IMR-90 (cell line): ENCODE measurements at regions not wholly inside any gene's neighbourhood (a gene's known extent, or its start where the extent isn't known, plus 50 kb on each side); places are given as distances from the start of the nearest gene placed in this dataset.
A peak's percentile ranks its signal among the peaks of the same experiment; 100 is the strongest.

ENCODE experiments used
- ATAC-seq: fragments of 200-7000 bp; cut with Tn5 transposase; 2 replicates; pipeline ENCODE4 v1.9.1; 2020; ENCODE audit warnings: low read depth, mild to moderate bottlenecking, moderate library complexity
- BruUV-seq: library from RNA; stranded (reverse); fragments of 400-500 nt; replicated peaks from 2 replicates; lab custom pipeline; 2021; lab: Mats Ljungman, UMichigan
- CTCF ChIA-PET: fragments of 300-600 bp; formaldehyde crosslinking; extraction: SDS; loops from one replicate; lab custom pipeline; 2021; ENCODE audit warnings: antibody characterized with exemption; lab: Yijun Ruan, JAX
- POLR2A ChIA-PET: fragments of 300-600 bp; sonication (Branson Sonifier 250); formaldehyde crosslinking; loops from one replicate; lab custom pipeline; 2022; ENCODE audit warnings: antibody characterized with exemption; ENCODE audit not compliant: unreplicated experiment; lab: Charles Lee
- DNase-seq: peaks from one replicate; pipeline ENCODE4 v3.0.0; 2013
- H2AFZ ChIP-seq: replicated peaks from 2 replicates; pipeline ENCODE3; 2013; ENCODE audit warnings: low read length, mild to moderate bottlenecking; ENCODE audit not compliant: poor library complexity
- H2AK5ac ChIP-seq: 2 replicates; pipeline ENCODE4 v1.6.1; 2013; ENCODE audit warnings: low read depth, low read length, inconsistent platforms
- H2AK9ac ChIP-seq: replicated peaks from 2 replicates; pipeline ENCODE3; 2013; ENCODE audit warnings: mild to moderate bottlenecking, low read depth, low read length, moderate library complexity; ENCODE audit not compliant: poor library complexity
- H2BK120ac ChIP-seq: 2 replicates; pipeline ENCODE4 v1.6.1; 2013; ENCODE audit warnings: low read depth, low read length, inconsistent platforms
- H2BK15ac ChIP-seq: 3 replicates; pipeline ENCODE4 v1.6.1; 2013; ENCODE audit warnings: low read depth, low read length, inconsistent platforms
- H2BK20ac ChIP-seq: 2 replicates; pipeline ENCODE4 v1.6.1; 2013; ENCODE audit warnings: low read depth, mild to moderate bottlenecking, inconsistent platforms, low read length, moderate library complexity
- H2BK5ac ChIP-seq: 2 replicates; pipeline ENCODE4 v1.6.1; 2013; ENCODE audit warnings: mild to moderate bottlenecking, low read depth, low read length, inconsistent platforms; ENCODE audit not compliant: poor library complexity, severe bottlenecking
- H3K14ac ChIP-seq: replicated peaks from 2 replicates; pipeline ENCODE4 v1.6.1; 2013; ENCODE audit warnings: low read depth, low read length, inconsistent platforms
- H3K18ac ChIP-seq: 2 replicates; pipeline ENCODE4 v1.6.1; 2013; ENCODE audit warnings: low read depth, low read length, control low read depth
- H3K23ac ChIP-seq: 2 replicates; pipeline ENCODE4 v1.6.1; 2013; ENCODE audit warnings: low read depth, low read length, inconsistent platforms
- H3K27ac ChIP-seq: 2 replicates; pipeline ENCODE4 v1.5.1; 2013; ENCODE audit warnings: mild to moderate bottlenecking, control low read depth, low read length; ENCODE audit not compliant: insufficient read depth
- H3K27me3 ChIP-seq: 2 replicates; pipeline ENCODE4 v1.6.1; 2013; ENCODE audit warnings: low read length; ENCODE audit not compliant: control insufficient read depth, insufficient read depth
- H3K36me3 ChIP-seq: 2 replicates; pipeline ENCODE4 v1.6.1; 2013; ENCODE audit warnings: low read length, mixed read lengths; ENCODE audit not compliant: control insufficient read depth, insufficient read depth
- H3K4ac ChIP-seq: 2 replicates; pipeline ENCODE4 v1.6.1; 2013; ENCODE audit warnings: low read depth, low read length, inconsistent platforms
- H3K4me1 ChIP-seq: 2 replicates; pipeline ENCODE4 v1.6.1; 2013; ENCODE audit warnings: low read length, mixed read lengths; ENCODE audit not compliant: control insufficient read depth, insufficient read depth
- H3K4me2 ChIP-seq: 2 replicates; pipeline ENCODE4 v1.6.1; 2013; ENCODE audit warnings: low read depth, mild to moderate bottlenecking, control low read depth, low read length, moderate library complexity
- H3K4me3 ChIP-seq: 2 replicates; pipeline ENCODE4 v1.5.1; 2013; ENCODE audit warnings: low read depth, mild to moderate bottlenecking, control low read depth, low read length, moderate library complexity; ENCODE audit not compliant: insufficient read depth
- H3K56ac ChIP-seq: 2 replicates; pipeline ENCODE4 v1.6.1; 2013; ENCODE audit warnings: low read length, inconsistent platforms; ENCODE audit not compliant: insufficient read depth; ENCODE audit errors: extremely low read depth
- H3K79me1 ChIP-seq, 2 experiments: 2 replicates each; pipeline ENCODE4 v1.6.1; 2013; ENCODE audit warnings: low read length in 2 of 2, inconsistent platforms in 1 of 2, low read depth in 1 of 2
- H3K9ac ChIP-seq: 2 replicates; pipeline ENCODE4 v1.6.1; 2013; ENCODE audit warnings: low read depth, low read length, control low read depth
- H3K9me1 ChIP-seq: 2 replicates; pipeline ENCODE4 v1.6.1; 2013; ENCODE audit warnings: low read length, inconsistent platforms; ENCODE audit not compliant: insufficient read depth
- H3K9me3 ChIP-seq: 2 replicates; pipeline ENCODE4 v1.6.1; 2013; ENCODE audit warnings: low read length; ENCODE audit not compliant: control insufficient read depth, insufficient read depth
- H4K20me1 ChIP-seq: 2 replicates; pipeline ENCODE4 v1.6.1; 2013; ENCODE audit warnings: low read length, inconsistent platforms; ENCODE audit not compliant: insufficient read depth
- H4K5ac ChIP-seq: 2 replicates; pipeline ENCODE4 v1.6.1; 2013; ENCODE audit warnings: mild to moderate bottlenecking, low read depth, low read length, control low read depth
- H4K8ac ChIP-seq, 2 experiments: 2 replicates each; pipeline ENCODE4 v1.6.1; 2013; ENCODE audit warnings: low read depth in 2 of 2, low read length in 2 of 2, control low read depth in 1 of 2, inconsistent platforms in 1 of 2
- H4K91ac ChIP-seq: 2 replicates; pipeline ENCODE4 v1.6.1; 2013; ENCODE audit warnings: low read depth, low read length, inconsistent platforms; ENCODE audit not compliant: insufficient read depth
- BHLHE40 ChIP-seq: fragments of 150-350 bp; IDR thresholded peaks from 2 replicates; pipeline ENCODE4 v1.6.1; 2016; ENCODE audit warnings: mild to moderate bottlenecking, low read depth, low read length
- CEBPB ChIP-seq: IDR thresholded peaks from 2 replicates; pipeline ENCODE4 v1.6.1; 2012; ENCODE audit warnings: low read depth, low read length, improper control_type of control experiment
- CHD1 ChIP-seq: IDR thresholded peaks from 2 replicates; pipeline ENCODE4 v1.6.1; 2012; ENCODE audit warnings: low read depth, low read length, improper control_type of control experiment
- FOS ChIP-seq: fragments of 150-350 bp; IDR thresholded peaks from 2 replicates; pipeline ENCODE4 v1.6.1; 2016; ENCODE audit warnings: low read depth, low read length
- MAZ ChIP-seq: IDR thresholded peaks from 2 replicates; pipeline ENCODE4 v1.6.1; 2012; ENCODE audit warnings: low read depth, mild to moderate bottlenecking, low read length, improper control_type of control experiment, moderate library complexity, borderline replicate concordance
- MXI1 ChIP-seq: IDR thresholded peaks from 2 replicates; pipeline ENCODE4 v1.6.1; 2012; ENCODE audit warnings: low read depth, mild to moderate bottlenecking, low read length, moderate library complexity, borderline replicate concordance
- NFE2L2 ChIP-seq: fragments of 150-350 bp; IDR thresholded peaks from 2 replicates; pipeline ENCODE4 v1.6.1; 2016; ENCODE audit warnings: low read depth, mild to moderate bottlenecking, low read length
- POLR2A ChIP-seq: IDR thresholded peaks from 2 replicates; pipeline ENCODE4 v1.6.1; 2012; ENCODE audit warnings: mild to moderate bottlenecking, low read depth, low read length
- RAD21 ChIP-seq: IDR thresholded peaks from 2 replicates; pipeline ENCODE4 v1.6.1; 2012; ENCODE audit warnings: low read length, improper control_type of control experiment
- RCOR1 ChIP-seq: IDR thresholded peaks from 2 replicates; pipeline ENCODE4 v1.6.1; 2012; ENCODE audit warnings: mild to moderate bottlenecking, low read length, improper control_type of control experiment; ENCODE audit not compliant: insufficient replicate concordance
- WGBS, 2 experiments: methylation state at CpG; one replicate each; pipeline versions ENCODE4 v1.1.5 to v1.1.7; 2013; ENCODE audit warnings: missing lambda C conversion rate in 2 of 2; ENCODE audit not compliant: insufficient read length in 1 of 2; ENCODE audit errors: extremely low coverage in 2 of 2; 5-methylcytosine and 5-hydroxymethylcytosine counted together
- dilution Hi-C: fragments of 300-500 bp; cut with HindIII; formaldehyde crosslinking; loops from one replicate; pipeline ENCODE4 v1.14.3; 2018; ENCODE audit warnings: low sequenced_read_pairs; ENCODE audit not compliant: unreplicated experiment
- in situ Hi-C: fragments of 300-500 bp; cut with MboI; formaldehyde crosslinking; loops from 3 replicates; pipeline ENCODE4 v1.14.3; 2019; ENCODE audit warnings: low sequenced_read_pairs, inconsistent platforms, mixed read lengths
- intact Hi-C: fragments of 100-400 bp; cut with micrococcal nuclease; formaldehyde crosslinking; loops from 2 replicates; pipeline ENCODE4 v1.10.0; 2022
- TF ChIP-seq, protein P1 (sequence below): fragments of 150-350 bp; IDR thresholded peaks from 2 replicates; pipeline ENCODE4 v1.6.1; 2016; ENCODE audit warnings: low read depth, mild to moderate bottlenecking, low read length, moderate library complexity, borderline replicate concordance
- TF ChIP-seq, protein P2 (sequence below): fragments of 150-350 bp; IDR thresholded peaks from 2 replicates; pipeline ENCODE4 v1.6.1; 2017; ENCODE audit warnings: mild to moderate bottlenecking, antibody characterized with exemption, low read length, low read depth
- TF ChIP-seq, protein P3 (sequence below): conservative IDR thresholded peaks from 2 replicates; pipeline ENCODE4 v1.5.1; 2012; ENCODE audit warnings: mild to moderate bottlenecking, low read depth, low read length, improper control_type of control experiment

DNA sequence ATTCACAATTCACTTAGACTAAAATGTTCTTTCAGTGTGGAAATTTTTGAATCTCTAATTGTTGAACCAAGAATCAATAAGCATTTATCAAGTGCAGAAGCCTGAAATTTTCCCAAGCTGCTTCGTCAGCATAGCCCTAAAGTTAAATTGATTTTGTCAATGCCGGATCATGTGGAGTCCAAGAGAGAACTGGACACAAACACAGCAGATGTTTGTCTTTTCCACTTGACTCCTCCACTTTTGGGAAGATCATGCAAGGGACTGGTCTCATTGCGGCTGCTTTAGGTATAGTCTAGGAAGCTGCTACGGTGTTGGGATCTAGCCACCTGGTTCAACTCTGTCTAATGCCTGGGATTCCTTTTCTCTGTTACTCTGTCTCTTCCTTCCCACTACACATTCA lies 95.7 kb downstream of the CYB561 start:
- no peaks in the 10 kb centered on the region for H3K9me3 ChIP-seq
- peak overlapping the region; percentile 9; the same call in 1 of the 3 replicates for H2BK15ac ChIP-seq
- H3K27me3 ChIP-seq, result no peaks in the 10 kb centered on the region
- peak overlapping the region; percentile 12 for H2BK120ac ChIP-seq
- no peak for ATAC-seq
- intact Hi-C loops (loop anchor here (5.0 kb wide), 1 partner anchor 47 kb away; no protein-coding TSS in a partner anchor), in situ Hi-C loops (no loop called here), dilution Hi-C loops (no loop called here)
- ChIA-PET CTCF (no interaction called here), POLR2A (no interaction called here)
- H3K4me3 ChIP-seq, result no peak overlapping the region
- no TSS peak for BruUV-seq
- no peak for DNase-seq
- H3K79me1 ChIP-seq, result peaks cover 14 to 19% of the 10 kb centered on the region in 2 experiments
- peak overlapping the region; percentile 71 for H3K4ac ChIP-seq
- no peak overlapping the region for H3K9ac ChIP-seq
- H4K5ac ChIP-seq, result no peak overlapping the region
- H2BK20ac ChIP-seq, result peak overlapping the region; percentile 13
- H3K36me3 ChIP-seq, result peaks cover 6% of the 10 kb centered on the region
- no peak overlapping the region for H2BK5ac ChIP-seq
- no peak overlapping the region for H3K4me2 ChIP-seq
- 100% methylated on average over 2 of the region's 4 CpGs; no CpG with 5 or more reads in 1 of the 2 experiments for WGBS, 2 experiments
- H3K23ac ChIP-seq, result peak overlapping the region; percentile 18
- peaks cover 17% of the 10 kb centered on the region for H3K4me1 ChIP-seq
- no peak overlapping the region; the same call in 1 of the 2 replicates for H3K56ac ChIP-seq
- H3K14ac ChIP-seq, result peak overlapping the region; percentile 34
- H3K27ac ChIP-seq, result no peak overlapping the region
- peak overlapping the region; percentile 37; the same call in 1 of the 2 replicates for H3K18ac ChIP-seq
- peak overlapping the region in 1 of 2 experiments; percentile 46; a peak in 1 of 4 replicates for H4K8ac ChIP-seq
- peak overlapping the region; percentile 40; the same call in 1 of the 2 replicates for H4K91ac ChIP-seq
- H3K9me1 ChIP-seq, result peaks cover 6% of the 10 kb centered on the region
- H2AFZ ChIP-seq, result no peak overlapping the region
- no peak overlapping the region; the same call in 1 of the 2 replicates for H2AK5ac ChIP-seq
- no peak for TF ChIP-seq FOS
- no peak for TF ChIP-seq MAZ
- no peak for TF ChIP-seq MXI1
- no peak for TF ChIP-seq CEBPB
- TF ChIP-seq, protein P1, sequence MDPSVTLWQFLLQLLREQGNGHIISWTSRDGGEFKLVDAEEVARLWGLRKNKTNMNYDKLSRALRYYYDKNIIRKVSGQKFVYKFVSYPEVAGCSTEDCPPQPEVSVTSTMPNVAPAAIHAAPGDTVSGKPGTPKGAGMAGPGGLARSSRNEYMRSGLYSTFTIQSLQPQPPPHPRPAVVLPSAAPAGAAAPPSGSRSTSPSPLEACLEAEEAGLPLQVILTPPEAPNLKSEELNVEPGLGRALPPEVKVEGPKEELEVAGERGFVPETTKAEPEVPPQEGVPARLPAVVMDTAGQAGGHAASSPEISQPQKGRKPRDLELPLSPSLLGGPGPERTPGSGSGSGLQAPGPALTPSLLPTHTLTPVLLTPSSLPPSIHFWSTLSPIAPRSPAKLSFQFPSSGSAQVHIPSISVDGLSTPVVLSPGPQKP, result no peak
- no peak for TF ChIP-seq POLR2A
- no peak for TF ChIP-seq NFE2L2
- no peak for TF ChIP-seq CHD1
- TF ChIP-seq, protein P2, sequence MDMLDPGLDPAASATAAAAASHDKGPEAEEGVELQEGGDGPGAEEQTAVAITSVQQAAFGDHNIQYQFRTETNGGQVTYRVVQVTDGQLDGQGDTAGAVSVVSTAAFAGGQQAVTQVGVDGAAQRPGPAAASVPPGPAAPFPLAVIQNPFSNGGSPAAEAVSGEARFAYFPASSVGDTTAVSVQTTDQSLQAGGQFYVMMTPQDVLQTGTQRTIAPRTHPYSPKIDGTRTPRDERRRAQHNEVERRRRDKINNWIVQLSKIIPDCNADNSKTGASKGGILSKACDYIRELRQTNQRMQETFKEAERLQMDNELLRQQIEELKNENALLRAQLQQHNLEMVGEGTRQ, result no peak
- TF ChIP-seq, protein P3, sequence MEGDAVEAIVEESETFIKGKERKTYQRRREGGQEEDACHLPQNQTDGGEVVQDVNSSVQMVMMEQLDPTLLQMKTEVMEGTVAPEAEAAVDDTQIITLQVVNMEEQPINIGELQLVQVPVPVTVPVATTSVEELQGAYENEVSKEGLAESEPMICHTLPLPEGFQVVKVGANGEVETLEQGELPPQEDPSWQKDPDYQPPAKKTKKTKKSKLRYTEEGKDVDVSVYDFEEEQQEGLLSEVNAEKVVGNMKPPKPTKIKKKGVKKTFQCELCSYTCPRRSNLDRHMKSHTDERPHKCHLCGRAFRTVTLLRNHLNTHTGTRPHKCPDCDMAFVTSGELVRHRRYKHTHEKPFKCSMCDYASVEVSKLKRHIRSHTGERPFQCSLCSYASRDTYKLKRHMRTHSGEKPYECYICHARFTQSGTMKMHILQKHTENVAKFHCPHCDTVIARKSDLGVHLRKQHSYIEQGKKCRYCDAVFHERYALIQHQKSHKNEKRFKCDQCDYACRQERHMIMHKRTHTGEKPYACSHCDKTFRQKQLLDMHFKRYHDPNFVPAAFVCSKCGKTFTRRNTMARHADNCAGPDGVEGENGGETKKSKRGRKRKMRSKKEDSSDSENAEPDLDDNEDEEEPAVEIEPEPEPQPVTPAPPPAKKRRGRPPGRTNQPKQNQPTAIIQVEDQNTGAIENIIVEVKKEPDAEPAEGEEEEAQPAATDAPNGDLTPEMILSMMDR, result no peak
- no peak for TF ChIP-seq RAD21
- no peak for TF ChIP-seq RCOR1
- TF ChIP-seq BHLHE40, result no peak
- H4K20me1 ChIP-seq, result no peaks in the 10 kb centered on the region
- no peak overlapping the region for H2AK9ac ChIP-seq
